Loucy (cell line): ENCODE measurements at regions not wholly inside any gene's neighbourhood (a gene's known extent, or its start where the extent isn't known, plus 50 kb on each side); places are given as distances from the start of the nearest gene placed in this dataset.

Experiments
- H2AFZ ChIP-seq: fragments of 200-600 bp; sonication (generic); 2 replicates; pipeline ENCODE4 v1.6.0; 2016; ENCODE audit warnings: antibody characterized with exemption, mild to moderate bottlenecking, low read length, moderate library complexity
- H3F3A ChIP-seq: fragments of 200-600 bp; 2 replicates; pipeline ENCODE4 v1.6.0; 2016; ENCODE audit warnings: antibody characterized with exemption, low read depth, mild to moderate bottlenecking
- H3K27me3 ChIP-seq: fragments of 200-600 bp; sonication (generic); 2 replicates; pipeline ENCODE4 v1.6.1; 2014; ENCODE audit warnings: low read length, mild to moderate bottlenecking; ENCODE audit not compliant: insufficient read depth, poor library complexity, severe bottlenecking
- H3K36me3 ChIP-seq: fragments of 200-600 bp; sonication (generic); 2 replicates; pipeline ENCODE4 v1.6.1; 2016; ENCODE audit warnings: low read length; ENCODE audit not compliant: insufficient read depth
- H3K4me1 ChIP-seq: fragments of 200-600 bp; sonication (generic); 2 replicates; pipeline ENCODE4 v1.5.1; 2014; ENCODE audit warnings: low read length, mild to moderate bottlenecking; ENCODE audit not compliant: insufficient read depth, poor library complexity, severe bottlenecking
- H3K4me2 ChIP-seq: fragments of 200-600 bp; sonication (generic); 2 replicates; pipeline ENCODE4 v1.6.0; 2014; ENCODE audit warnings: antibody characterized with exemption, low read length, low read depth, mild to moderate bottlenecking; ENCODE audit not compliant: poor library complexity, severe bottlenecking
- H3K4me3 ChIP-seq: fragments of 200-600 bp; sonication (generic); 2 replicates; pipeline ENCODE4 v1.5.1; 2014; ENCODE audit warnings: low read length, mild to moderate bottlenecking, mixed read lengths; ENCODE audit not compliant: poor library complexity, severe bottlenecking
- H3K79me2 ChIP-seq: fragments of 200-600 bp; sonication (generic); 2 replicates; pipeline ENCODE4 v1.6.1; 2014; ENCODE audit warnings: low read length; ENCODE audit not compliant: insufficient read depth
- H3K9ac ChIP-seq: fragments of 200-600 bp; sonication (generic); 2 replicates; pipeline ENCODE4 v1.6.0; 2014; ENCODE audit warnings: mild to moderate bottlenecking, low read depth, low read length, moderate library complexity; ENCODE audit not compliant: poor library complexity, severe bottlenecking
- H3K9me2 ChIP-seq: fragments of 200-600 bp; sonication (generic); replicated peaks from 2 replicates; pipeline ENCODE4 v1.6.1; 2016; ENCODE audit warnings: low read depth, low read length, mixed read lengths
- H3K9me3 ChIP-seq: fragments of 200-600 bp; sonication (generic); 2 replicates; pipeline ENCODE4 v1.6.1; 2014; ENCODE audit warnings: mild to moderate bottlenecking, antibody characterized with exemption, low read length, low read depth; ENCODE audit not compliant: insufficient read depth
- H4K20me1 ChIP-seq: fragments of 200-600 bp; sonication (generic); 2 replicates; pipeline ENCODE4 v1.6.0; 2014; ENCODE audit warnings: antibody characterized with exemption, low read length, mild to moderate bottlenecking; ENCODE audit not compliant: insufficient read depth, poor library complexity, severe bottlenecking
- EZH2phosphoT487 ChIP-seq: fragments of 200-600 bp; IDR thresholded peaks from 2 replicates; pipeline ENCODE4 v1.6.1; 2018; ENCODE audit warnings: antibody characterized with exemption, mild to moderate bottlenecking, moderate library complexity, borderline replicate concordance
- TF ChIP-seq, protein P1 (sequence below): fragments of 200-600 bp; sonication (generic); conservative IDR thresholded peaks from 2 replicates; pipeline ENCODE4 v1.5.1; 2014; ENCODE audit warnings: mild to moderate bottlenecking, antibody characterized with exemption, low read length

DNA sequence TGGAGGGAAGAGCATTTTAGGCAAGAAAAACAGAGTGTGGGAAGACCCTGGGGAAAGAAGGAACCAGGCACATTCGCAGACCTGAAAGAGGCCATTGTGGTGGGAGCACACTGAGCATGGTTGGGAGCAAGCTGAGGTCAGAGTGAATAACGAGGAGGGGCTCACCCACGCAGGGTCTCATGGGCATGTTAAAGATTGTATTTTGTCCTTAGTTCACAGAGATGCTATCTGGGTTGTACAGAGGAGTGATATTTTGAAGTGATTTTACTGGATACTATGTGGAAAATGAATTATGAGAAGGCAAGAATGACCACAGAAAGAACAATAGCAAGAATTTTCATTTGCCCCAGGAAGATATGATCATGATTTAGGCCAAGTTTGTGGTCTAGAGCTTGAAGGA lies 578.3 kb upstream of the NR5A2 start:
- H4K20me1 ChIP-seq, result no peaks in the 10 kb centered on the region
- no peaks in the 10 kb centered on the region for H3K9me2 ChIP-seq

DNA sequence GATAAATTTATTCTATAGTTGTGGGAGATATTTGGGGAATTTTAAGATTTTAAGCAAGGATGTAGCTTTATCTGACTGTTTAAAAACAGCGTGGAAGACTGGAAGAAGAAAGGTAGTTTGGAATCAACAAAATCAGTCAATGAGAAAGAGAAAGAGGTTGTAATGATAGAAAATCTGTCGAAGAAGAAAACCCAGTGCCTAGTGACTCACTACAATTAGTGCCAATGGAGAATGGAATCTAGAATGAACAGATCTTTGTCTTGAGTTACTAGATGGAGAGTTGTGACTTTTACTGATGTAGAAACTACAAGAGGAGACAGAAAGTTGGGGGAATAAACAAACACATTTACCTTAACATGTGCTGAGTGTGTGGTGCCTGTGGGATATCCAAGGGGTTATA lies 577.8 kb upstream of the NR5A2 start:
- Histone ChIP-seq H3K4me3 (no peak overlapping the region), H3K79me2 (no peaks in the 10 kb centered on the region), H3K36me3 (no peaks in the 10 kb centered on the region), H3K27me3 (no peaks in the 10 kb centered on the region), H3K4me2 (no peak overlapping the region), H4K20me1 (no peaks in the 10 kb centered on the region), H3K4me1 (no peaks in the 10 kb centered on the region), H3F3A (no peaks in the 10 kb centered on the region), H3K9me3 (no peaks in the 10 kb centered on the region), H3K9me2 (no peaks in the 10 kb centered on the region), H2AFZ (no peak overlapping the region), H3K9ac (no peak overlapping the region)
- TF ChIP-seq, protein P1, sequence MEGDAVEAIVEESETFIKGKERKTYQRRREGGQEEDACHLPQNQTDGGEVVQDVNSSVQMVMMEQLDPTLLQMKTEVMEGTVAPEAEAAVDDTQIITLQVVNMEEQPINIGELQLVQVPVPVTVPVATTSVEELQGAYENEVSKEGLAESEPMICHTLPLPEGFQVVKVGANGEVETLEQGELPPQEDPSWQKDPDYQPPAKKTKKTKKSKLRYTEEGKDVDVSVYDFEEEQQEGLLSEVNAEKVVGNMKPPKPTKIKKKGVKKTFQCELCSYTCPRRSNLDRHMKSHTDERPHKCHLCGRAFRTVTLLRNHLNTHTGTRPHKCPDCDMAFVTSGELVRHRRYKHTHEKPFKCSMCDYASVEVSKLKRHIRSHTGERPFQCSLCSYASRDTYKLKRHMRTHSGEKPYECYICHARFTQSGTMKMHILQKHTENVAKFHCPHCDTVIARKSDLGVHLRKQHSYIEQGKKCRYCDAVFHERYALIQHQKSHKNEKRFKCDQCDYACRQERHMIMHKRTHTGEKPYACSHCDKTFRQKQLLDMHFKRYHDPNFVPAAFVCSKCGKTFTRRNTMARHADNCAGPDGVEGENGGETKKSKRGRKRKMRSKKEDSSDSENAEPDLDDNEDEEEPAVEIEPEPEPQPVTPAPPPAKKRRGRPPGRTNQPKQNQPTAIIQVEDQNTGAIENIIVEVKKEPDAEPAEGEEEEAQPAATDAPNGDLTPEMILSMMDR, result no peak
- TF ChIP-seq EZH2phosphoT487, result no peak

More for the DNA sequence above, 578.3 kb upstream of the NR5A2 start:
- no peak overlapping the region for H3K4me3 ChIP-seq
- H3K9ac ChIP-seq, result no peak overlapping the region
- no peak overlapping the region for H2AFZ ChIP-seq
- no peaks in the 10 kb centered on the region for H3K9me3 ChIP-seq
- no peak overlapping the region for H3K4me2 ChIP-seq
- H3F3A ChIP-seq, result no peaks in the 10 kb centered on the region
- no peaks in the 10 kb centered on the region for H3K36me3 ChIP-seq
- no peaks in the 10 kb centered on the region for H3K79me2 ChIP-seq
- no peaks in the 10 kb centered on the region for H3K4me1 ChIP-seq
- no peaks in the 10 kb centered on the region for H3K27me3 ChIP-seq
- no peak for TF ChIP-seq EZH2phosphoT487
- TF ChIP-seq, protein P1, result no peak

DNA sequence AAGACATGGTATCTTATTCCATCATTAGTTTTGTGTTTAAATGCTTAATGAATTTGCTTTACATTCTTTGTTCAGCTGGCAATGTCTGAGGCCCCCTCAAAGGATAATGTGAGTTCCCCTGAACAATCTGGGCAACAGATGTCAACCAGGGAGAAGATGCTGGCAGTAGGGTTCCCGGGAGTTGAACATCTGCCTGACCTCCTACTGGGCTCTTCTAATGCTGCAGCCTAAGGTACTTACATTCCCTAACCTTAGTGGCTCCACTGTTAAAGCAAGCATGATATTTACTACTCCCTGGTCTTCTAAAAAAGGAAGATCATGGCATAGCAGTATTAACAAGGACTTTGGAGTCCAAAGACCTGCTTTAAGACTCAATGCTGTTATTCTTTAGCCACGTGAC lies 574.9 kb upstream of the NR5A2 start:
- Histone ChIP-seq H3K36me3 (no peaks in the 10 kb centered on the region), H3K79me2 (no peaks in the 10 kb centered on the region), H3K9me2 (no peaks in the 10 kb centered on the region), H2AFZ (no peak overlapping the region), H3F3A (no peaks in the 10 kb centered on the region), H3K27me3 (no peaks in the 10 kb centered on the region), H3K4me3 (no peak overlapping the region), H3K9me3 (no peaks in the 10 kb centered on the region), H3K4me2 (no peak overlapping the region), H3K4me1 (no peaks in the 10 kb centered on the region), H3K9ac (no peak overlapping the region), H4K20me1 (no peaks in the 10 kb centered on the region)
- TF ChIP-seq, protein P1, result no peak
- TF ChIP-seq EZH2phosphoT487, result no peak
